PC-3 (cell line): ENCODE measurements at regions not wholly inside any gene's neighbourhood (a gene's known extent, or its start where the extent isn't known, plus 50 kb on each side); places are given as distances from the start of the nearest gene placed in this dataset.

ENCODE experiments used
- ATAC-seq: fragments of 200-7000 bp; cut with Tn5 transposase; 2 replicates; pipeline ENCODE4 v1.9.1; 2020; ENCODE audit warnings: mild to moderate bottlenecking, moderate library complexity
- BruUV-seq: library from RNA; stranded (reverse); fragments of 400-500 nt; replicated peaks from 2 replicates; lab custom pipeline; 2021; lab: Mats Ljungman, UMichigan
- CTCF ChIA-PET: fragments of 300-600 bp; sonication (Branson Sonifier 250); formaldehyde crosslinking; loops from one replicate; lab custom pipeline; 2022; ENCODE audit warnings: antibody characterized with exemption; lab: Charles Lee
- POLR2A ChIA-PET: fragments of 300-600 bp; sonication (Branson Sonifier 250); formaldehyde crosslinking; loops from one replicate; lab custom pipeline; 2022; ENCODE audit warnings: antibody characterized with exemption; ENCODE audit not compliant: unreplicated experiment; lab: Charles Lee
- DNase-seq: peaks from one replicate; pipeline ENCODE4 v3.0.0-alpha.2; 2015
- H2AFZ ChIP-seq: fragments of 300-600 bp; sonication (generic); 2 replicates; pipeline ENCODE4 v1.6.0; 2016; ENCODE audit warnings: antibody characterized with exemption, low read length
- H3F3A ChIP-seq: fragments of 300-600 bp; sonication (generic); one replicate; pipeline ENCODE4 v1.6.0; 2017; ENCODE audit warnings: antibody characterized with exemption, low read length, control low read depth, mild to moderate bottlenecking; ENCODE audit not compliant: unreplicated experiment
- H3K27ac ChIP-seq: fragments of 300-600 bp; sonication (generic); 2 replicates; pipeline ENCODE4 v1.5.1; 2016; ENCODE audit warnings: mild to moderate bottlenecking, low read length
- H3K27me3 ChIP-seq: fragments of 300-600 bp; sonication (generic); 2 replicates; pipeline ENCODE4 v1.6.1; 2016; ENCODE audit warnings: low read length, mixed read lengths
- H3K36me3 ChIP-seq: fragments of 300-600 bp; sonication (generic); 2 replicates; pipeline ENCODE4 v1.6.1; 2016; ENCODE audit warnings: low read depth, mixed run types, low read length, mixed read lengths
- H3K4me1 ChIP-seq: fragments of 300-600 bp; sonication (generic); 2 replicates; pipeline ENCODE4 v1.5.1; 2016; ENCODE audit warnings: low read length; ENCODE audit not compliant: insufficient read depth
- H3K4me2 ChIP-seq: fragments of 300-600 bp; sonication (generic); 2 replicates; pipeline ENCODE4 v1.6.0; 2016; ENCODE audit warnings: low read length
- H3K4me3 ChIP-seq: fragments of 300-600 bp; sonication (generic); 2 replicates; pipeline ENCODE4 v1.5.1; 2016; ENCODE audit warnings: mild to moderate bottlenecking, low read length, mixed read lengths
- H3K79me2 ChIP-seq: fragments of 300-600 bp; sonication (generic); 2 replicates; pipeline ENCODE4 v1.6.1; 2017; ENCODE audit warnings: low read length, mixed read lengths
- H3K9ac ChIP-seq: fragments of 300-600 bp; sonication (generic); 2 replicates; pipeline ENCODE4 v1.6.0; 2016; ENCODE audit warnings: mild to moderate bottlenecking, low read length
- H3K9me2 ChIP-seq: fragments of 300-600 bp; sonication (generic); replicated peaks from 2 replicates; pipeline ENCODE4 v1.6.1; 2016; ENCODE audit warnings: mixed run types, low read length, mixed read lengths
- H3K9me3 ChIP-seq: fragments of 300-600 bp; sonication (generic); 2 replicates; pipeline ENCODE4 v1.6.1; 2016; ENCODE audit warnings: low read length, mixed read lengths
- H4K20me1 ChIP-seq: fragments of 300-600 bp; sonication (generic); 2 replicates; pipeline ENCODE4 v1.6.1; 2016; ENCODE audit warnings: low read length, mixed read lengths
- CTCF ChIP-seq: fragments of 300-600 bp; sonication (generic); conservative IDR thresholded peaks from 2 replicates; pipeline ENCODE4 v1.5.1; 2017; ENCODE audit warnings: antibody characterized with exemption, low read depth, mild to moderate bottlenecking, low read length
- EZH2 ChIP-seq: fragments of 300-600 bp; sonication (generic); IDR thresholded peaks from one replicate; pipeline ENCODE4 v1.6.1; 2017; ENCODE audit warnings: antibody characterized with exemption, mild to moderate bottlenecking, low read length; ENCODE audit not compliant: unreplicated experiment
- EZH2phosphoT487 ChIP-seq: fragments of 300-600 bp; sonication (generic); IDR thresholded peaks from 2 replicates; pipeline ENCODE4 v1.6.1; 2018; ENCODE audit warnings: mild to moderate bottlenecking, antibody characterized with exemption, low read length, borderline replicate concordance
- intact Hi-C: fragments of 100-400 bp; cut with micrococcal nuclease; formaldehyde crosslinking; loops from 2 replicates; pipeline ENCODE4 v1.9.0; 2023

- intact Hi-C loops: no loop called here
- Histone ChIP-seq H2AFZ (no peak overlapping the region), H3K9ac (no peak overlapping the region), H3K27me3 (peaks cover 38% of the 10 kb centered on the region), H3K27ac (no peak overlapping the region), H3K79me2 (no peaks in the 10 kb centered on the region), H3K4me3 (no peak overlapping the region), H3F3A (no peaks in the 10 kb centered on the region), H3K36me3 (no peaks in the 10 kb centered on the region), H3K4me1 (no peaks in the 10 kb centered on the region), H3K4me2 (no peak overlapping the region), H3K9me3 (no peaks in the 10 kb centered on the region), H4K20me1 (no peaks in the 10 kb centered on the region), H3K9me2 (no peaks in the 10 kb centered on the region)
- DNase-seq: no peak
- CTCF ChIA-PET: no interaction called here
- ATAC-seq: no peak
- no peak for TF ChIP-seq EZH2
- no peak for TF ChIP-seq EZH2phosphoT487
- TF ChIP-seq CTCF: no peak
- no TSS peak for BruUV-seq
- POLR2A ChIA-PET: no interaction called here
Observed at GRCh38 chr15:37715101-37715500, 219.3 kb upstream of the TMCO5A start.

GRCh38 chr15:37720267-37720666, 214.2 kb upstream of the TMCO5A start:
- intact Hi-C loops: no loop called here
- no peak overlapping the region for H3K9ac ChIP-seq
- H3K27me3 ChIP-seq: peaks cover 77% of the 10 kb centered on the region
- CTCF ChIA-PET: no interaction called here
- H3F3A ChIP-seq: no peaks in the 10 kb centered on the region
- H3K36me3 ChIP-seq: no peaks in the 10 kb centered on the region
- no peak overlapping the region for H2AFZ ChIP-seq
- POLR2A ChIA-PET: interaction anchor here (0.7 kb wide), 1 partner anchor 278 kb away, joined by 3 read pairs; no protein-coding TSS in a partner anchor
- no TSS peak for BruUV-seq
- H4K20me1 ChIP-seq: no peaks in the 10 kb centered on the region
- no peak for TF ChIP-seq EZH2phosphoT487
- TF ChIP-seq EZH2: no peak
- no peak for TF ChIP-seq CTCF
- ATAC-seq (no peak), DNase-seq (no peak)
- H3K27ac ChIP-seq: no peak overlapping the region
- H3K9me3 ChIP-seq: no peaks in the 10 kb centered on the region
- no peaks in the 10 kb centered on the region for H3K4me1 ChIP-seq
- H3K4me3 ChIP-seq: no peak overlapping the region
- H3K4me2 ChIP-seq: no peak overlapping the region
- no peaks in the 10 kb centered on the region for H3K9me2 ChIP-seq
- no peaks in the 10 kb centered on the region for H3K79me2 ChIP-seq

GRCh38 chr15:37731146-37731746, 203.2 kb upstream of the TMCO5A start:
- Histone ChIP-seq H3K27ac (no peak overlapping the region), H4K20me1 (no peaks in the 10 kb centered on the region), H3K4me1 (no peaks in the 10 kb centered on the region), H3K79me2 (no peaks in the 10 kb centered on the region), H2AFZ (no peak overlapping the region), H3K4me2 (no peak overlapping the region), H3K9me2 (no peaks in the 10 kb centered on the region), H3K9ac (no peak overlapping the region), H3K4me3 (no peak overlapping the region), H3K27me3 (peaks cover 83% of the 10 kb centered on the region), H3K36me3 (no peaks in the 10 kb centered on the region), H3K9me3 (no peaks in the 10 kb centered on the region), H3F3A (no peaks in the 10 kb centered on the region)
- intact Hi-C loops: no loop called here
- DNase-seq: no peak
- POLR2A ChIA-PET: no interaction called here
- ATAC-seq: no peak
- TF ChIP-seq EZH2phosphoT487 (no peak), EZH2 (no peak), CTCF (no peak)
- CTCF ChIA-PET: no interaction called here
- no TSS peak for BruUV-seq
